IPS-15b (cell line): ENCODE measurements at regions not wholly inside any gene's neighbourhood (a gene's known extent, or its start where the extent isn't known, plus 50 kb on each side); places are given as distances from the start of the nearest gene placed in this dataset.
"Not testable (repeated sequence)": the region's sequence is repeated elsewhere in the genome, so short reads cannot be mapped to it uniquely, and the experiment has no call there.

Experiments
- H3K27me3 ChIP-seq: one replicate; pipeline ENCODE4 v1.6.1; 2013; ENCODE audit warnings: low read length; ENCODE audit not compliant: control insufficient read depth, insufficient read depth
- H3K36me3 ChIP-seq: one replicate; pipeline ENCODE4 v1.6.1; 2013; ENCODE audit warnings: low read length; ENCODE audit not compliant: control insufficient read depth, insufficient read depth
- H3K4me1 ChIP-seq: one replicate; pipeline ENCODE4 v1.6.1; 2013; ENCODE audit warnings: mild to moderate bottlenecking, low read length; ENCODE audit not compliant: control insufficient read depth, insufficient read depth
- H3K4me3 ChIP-seq: one replicate; pipeline ENCODE4 v1.5.1; 2013; ENCODE audit warnings: low read depth, low read length
- H3K9ac ChIP-seq: one replicate; pipeline ENCODE4 v1.6.1; 2013; ENCODE audit warnings: low read depth, mild to moderate bottlenecking, low read length
- H3K9me3 ChIP-seq: one replicate; pipeline ENCODE4 v1.6.1; 2013; ENCODE audit warnings: mild to moderate bottlenecking, low read length; ENCODE audit not compliant: control insufficient read depth, insufficient read depth

DNA sequence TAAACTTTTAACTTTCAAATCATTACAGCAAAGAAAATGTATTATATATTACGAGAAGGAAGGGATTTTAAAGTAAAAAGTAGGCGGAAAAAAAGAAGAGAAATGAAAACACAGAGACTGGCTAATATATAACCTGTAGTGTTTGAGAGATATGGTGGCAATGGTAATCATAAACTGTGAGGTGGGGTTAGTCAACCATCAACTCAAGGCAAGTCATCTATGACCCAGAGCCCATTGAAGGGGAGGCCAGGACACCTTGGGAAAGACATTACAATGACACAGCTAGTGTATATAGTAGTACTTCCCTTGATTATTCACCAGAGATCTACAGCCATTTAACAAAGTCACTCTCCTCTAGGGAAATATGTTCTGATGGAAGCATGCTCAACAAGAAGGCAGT, 423.9 kb upstream of the PITX2 start:
- H3K9ac ChIP-seq, result no peak overlapping the region
- H3K27me3 ChIP-seq, result no peaks in the 10 kb centered on the region
- H3K36me3 ChIP-seq, result no peaks in the 10 kb centered on the region
- H3K4me3 ChIP-seq, result no peak overlapping the region
- no peaks in the 10 kb centered on the region for H3K9me3 ChIP-seq
- H3K4me1 ChIP-seq, result no peaks in the 10 kb centered on the region

- Histone ChIP-seq H3K4me3 (no peak overlapping the region), H3K9ac (no peak overlapping the region), H3K9me3 (no peaks in the 10 kb centered on the region), H3K27me3 (no peaks in the 10 kb centered on the region), H3K36me3 (no peaks in the 10 kb centered on the region), H3K4me1 (no peaks in the 10 kb centered on the region)
Observed at GRCh38 chr4:111048316-111048715, 425.4 kb upstream of the PITX2 start.

DNA sequence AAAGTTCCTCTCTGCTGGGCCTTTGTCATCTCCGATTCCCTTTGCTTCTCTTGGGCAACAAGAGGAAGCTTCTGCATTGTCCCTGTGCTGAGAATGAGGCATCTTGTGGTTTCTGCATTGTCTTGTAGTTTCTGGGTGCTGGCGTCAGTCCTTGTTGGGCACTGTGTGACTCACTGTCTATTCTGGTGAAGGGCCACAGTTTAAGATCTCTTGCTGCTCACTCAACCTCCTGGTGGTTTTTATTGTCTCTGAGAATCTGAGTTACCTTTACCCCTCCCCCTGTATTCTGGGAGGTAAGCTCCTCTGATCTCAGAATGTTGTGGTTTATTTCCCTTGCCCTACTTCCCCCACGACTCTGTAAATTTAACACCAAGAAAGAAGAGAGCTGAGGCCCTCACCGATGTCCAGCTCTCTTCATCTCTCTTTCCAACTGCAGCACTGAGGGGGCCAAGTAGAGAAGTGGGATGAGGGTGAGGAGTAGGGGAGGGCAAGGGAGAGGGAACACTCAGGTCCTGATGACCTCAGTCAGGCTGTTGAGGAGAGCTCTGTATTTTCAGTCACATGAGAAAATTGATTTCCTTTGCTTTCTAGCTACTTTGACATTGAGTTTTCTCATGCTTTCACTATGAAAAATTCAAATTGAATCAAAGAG, 441.6 kb upstream of the PITX2 start:
- no peaks in the 10 kb centered on the region for H3K9me3 ChIP-seq
- H3K4me1 ChIP-seq, result peaks cover 8% of the 10 kb centered on the region
- no peak overlapping the region for H3K4me3 ChIP-seq
- H3K36me3 ChIP-seq, result no peaks in the 10 kb centered on the region
- no peaks in the 10 kb centered on the region for H3K27me3 ChIP-seq
- no peak overlapping the region for H3K9ac ChIP-seq

- Histone ChIP-seq H3K4me3 (no peak overlapping the region), H3K27me3 (no peaks in the 10 kb centered on the region), H3K4me1 (peaks cover 8% of the 10 kb centered on the region), H3K36me3 (no peaks in the 10 kb centered on the region), H3K9ac (no peak overlapping the region), H3K9me3 (no peaks in the 10 kb centered on the region)
Observed at GRCh38 chr4:111066001-111066400, 443.1 kb upstream of the PITX2 start.

GRCh38 chr4:111066447-111066846, 443.6 kb upstream of the PITX2 start:
- Histone ChIP-seq H3K4me3 (no peak overlapping the region), H3K9ac (no peak overlapping the region), H3K4me1 (peaks cover 8% of the 10 kb centered on the region), H3K36me3 (no peaks in the 10 kb centered on the region), H3K27me3 (no peaks in the 10 kb centered on the region), H3K9me3 (no peaks in the 10 kb centered on the region)

DNA sequence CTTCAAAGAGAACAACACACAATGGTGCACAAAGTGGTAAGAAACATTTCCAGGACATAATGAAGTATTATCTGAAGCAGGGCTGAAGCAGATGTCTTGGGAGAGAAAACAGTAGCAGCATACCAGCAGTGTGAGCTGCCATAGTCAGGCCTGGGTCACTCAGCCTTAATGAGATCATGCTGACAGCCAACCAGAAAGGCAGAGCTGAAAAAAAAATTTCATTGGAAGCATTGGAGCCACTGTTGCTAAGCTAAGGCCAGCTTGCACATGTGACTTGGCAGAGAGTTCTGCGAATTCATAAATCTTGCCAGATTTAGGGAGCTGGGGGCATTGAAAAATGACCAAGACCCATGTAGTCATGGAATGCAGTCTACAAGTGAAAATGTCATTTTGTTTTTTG, 444.0 kb upstream of the PITX2 start:
- Histone ChIP-seq H3K9me3 (no peaks in the 10 kb centered on the region), H3K4me3 (no peak overlapping the region)

DNA sequence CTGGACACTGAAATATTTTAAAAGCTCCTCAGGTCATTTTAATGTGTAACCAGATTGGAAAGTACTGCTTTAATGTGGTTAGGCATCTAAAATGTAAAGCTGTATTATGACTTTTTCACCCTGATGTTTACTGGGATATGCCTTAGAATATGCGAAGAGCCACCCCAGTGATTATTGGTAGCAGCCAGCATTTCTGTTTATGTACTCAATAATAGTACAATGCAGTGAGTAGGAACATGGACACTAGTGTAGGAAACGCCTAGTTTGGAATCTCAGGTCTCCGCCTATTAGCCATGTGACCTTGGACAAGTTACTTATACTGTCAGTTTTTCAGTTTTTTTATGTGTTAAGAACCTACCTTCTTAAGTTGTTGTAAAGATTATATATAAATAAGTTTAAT, 446.0 kb upstream of the PITX2 start:
- Histone ChIP-seq H3K9ac (no peak overlapping the region), H3K36me3 (no peaks in the 10 kb centered on the region), H3K4me1 (peaks cover 4% of the 10 kb centered on the region), H3K4me3 (no peak overlapping the region), H3K9me3 (no peaks in the 10 kb centered on the region), H3K27me3 (no peaks in the 10 kb centered on the region)

More for the DNA sequence above, 444.0 kb upstream of the PITX2 start:
- no peaks in the 10 kb centered on the region for H3K36me3 ChIP-seq
- peaks cover 8% of the 10 kb centered on the region for H3K4me1 ChIP-seq
- no peaks in the 10 kb centered on the region for H3K27me3 ChIP-seq
- no peak overlapping the region for H3K9ac ChIP-seq

DNA sequence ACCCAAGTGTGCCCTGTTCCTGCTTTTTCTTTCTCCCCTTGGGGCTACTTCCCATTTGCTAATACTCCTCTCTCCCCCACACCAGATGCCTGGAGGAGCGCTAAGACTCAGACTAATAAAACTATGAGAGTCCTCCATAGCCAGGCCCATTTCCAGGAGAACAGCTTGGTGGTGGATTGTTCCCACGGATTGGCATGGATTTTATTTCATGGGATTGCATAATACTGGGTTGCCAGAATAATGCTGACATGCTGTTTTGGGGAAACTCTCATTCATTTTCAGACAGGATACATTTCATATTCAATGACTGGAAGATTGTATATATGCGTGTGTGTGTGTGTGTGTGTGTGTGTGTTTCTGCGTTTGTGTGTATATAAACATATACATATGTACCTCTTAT, 447.5 kb upstream of the PITX2 start:
- no peak overlapping the region for H3K4me3 ChIP-seq
- no peaks in the 10 kb centered on the region for H3K9me3 ChIP-seq
- H3K36me3 ChIP-seq, result no peaks in the 10 kb centered on the region
- no peaks in the 10 kb centered on the region for H3K4me1 ChIP-seq
- H3K9ac ChIP-seq, result no peak overlapping the region
- H3K27me3 ChIP-seq, result no peaks in the 10 kb centered on the region

DNA sequence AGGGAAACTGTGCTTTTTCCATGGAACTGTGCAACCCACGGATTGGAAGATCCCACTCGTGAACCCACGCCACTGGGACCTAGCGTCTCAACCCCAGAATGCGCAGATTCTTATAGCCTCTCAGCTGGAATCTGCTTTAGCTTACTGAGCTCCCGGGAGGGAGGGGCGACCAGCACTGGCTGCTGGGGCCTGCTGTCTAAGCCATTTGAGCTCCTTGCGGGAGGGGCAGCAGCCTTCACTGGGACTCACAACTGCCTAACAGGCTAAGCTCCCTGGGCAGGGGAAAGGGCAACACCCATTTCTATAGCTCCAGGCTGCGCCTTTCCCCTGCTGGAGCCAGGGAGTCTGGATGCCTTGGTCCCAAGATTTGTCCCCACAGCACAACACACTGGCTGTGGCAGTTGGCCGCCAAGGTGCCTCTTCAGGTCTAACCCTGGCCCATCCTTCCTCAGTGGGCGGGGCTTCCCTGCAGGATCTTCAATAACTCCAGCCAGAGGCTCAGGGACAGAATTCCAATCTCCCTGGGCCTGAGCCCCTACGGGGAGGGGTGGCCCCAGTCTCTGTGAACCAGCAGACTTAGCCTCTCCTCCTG, 451.7 kb upstream of the PITX2 start:
- Histone ChIP-seq H3K9me3 (no peaks in the 10 kb centered on the region), H3K4me3 (no peak overlapping the region), H3K36me3 (no peaks in the 10 kb centered on the region), H3K9ac (no peak overlapping the region), H3K27me3 (no peaks in the 10 kb centered on the region), H3K4me1 (no peaks in the 10 kb centered on the region)

GRCh38 chr4:111076299-111076698, 453.4 kb upstream of the PITX2 start:
- H3K27me3 ChIP-seq, H3K4me1 ChIP-seq, H3K9me3 ChIP-seq, H3K36me3 ChIP-seq, H3K9ac ChIP-seq, H3K4me3 ChIP-seq: not testable (repeated sequence)

GRCh38 chr4:111108153-111108552, 485.3 kb upstream of the PITX2 start:
- no peaks in the 10 kb centered on the region for H3K36me3 ChIP-seq
- H3K9ac ChIP-seq, result no peak overlapping the region
- no peak overlapping the region for H3K4me3 ChIP-seq
- H3K4me1 ChIP-seq, result no peaks in the 10 kb centered on the region
- no peaks in the 10 kb centered on the region for H3K27me3 ChIP-seq
- no peaks in the 10 kb centered on the region for H3K9me3 ChIP-seq

GRCh38 chr4:111113591-111113990, 490.7 kb upstream of the PITX2 start:
- Histone ChIP-seq H3K4me1 (no peaks in the 10 kb centered on the region), H3K36me3 (no peaks in the 10 kb centered on the region), H3K9me3 (no peaks in the 10 kb centered on the region), H3K9ac (no peak overlapping the region), H3K4me3 (no peak overlapping the region), H3K27me3 (no peaks in the 10 kb centered on the region)
